ENCODE measurements at regions not wholly inside any gene's neighbourhood (a gene's known extent, or its start where the extent isn't known, plus 50 kb on each side); places are given as distances from the start of the nearest gene placed in this dataset.

DNA sequence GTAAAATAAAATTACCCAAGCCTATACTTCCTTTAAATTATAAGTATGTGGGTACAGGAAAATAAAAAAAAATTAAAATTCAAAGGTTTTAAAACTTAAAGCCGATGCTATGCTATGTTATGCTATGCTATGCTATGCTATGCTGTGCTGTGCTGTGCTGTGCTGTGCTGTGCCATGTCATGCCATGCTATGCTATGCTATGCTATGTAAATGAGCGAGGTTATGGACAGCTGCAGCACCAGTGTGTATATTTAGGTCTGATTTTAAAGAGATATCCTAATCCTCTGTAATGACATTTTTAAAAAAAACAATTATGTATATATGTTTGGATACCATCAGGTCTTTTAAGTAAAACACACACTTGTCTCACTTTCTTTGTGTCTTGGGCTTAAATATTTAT lies 1822.0 kb upstream of the SEL1L start:
- H3K9ac ChIP-seq (ENCODE audit: insufficient read depth in 1 of 2, low read length in 2 of 2), result no peak overlapping the region
- no peak overlapping the region for H3K27ac ChIP-seq (ENCODE audit: low read depth in 1 of 2, low read length in 1 of 2)
- no peaks in the 10 kb centered on the region for H3K27me3 ChIP-seq (ENCODE audit: control insufficient read depth in 3 of 3, insufficient read depth in 3 of 3, low read length in 2 of 3)
- WGBS, 2 donors, result 88 to 96% methylated on average over 2 of the region's 2 CpGs
- peaks cover 0 to 3% (median 0%) of the 10 kb centered on the region in 4 donors for H3K9me3 ChIP-seq (ENCODE audit: control insufficient read depth in 4 of 4, insufficient read depth in 3 of 4, low read length in 3 of 4)
- no peaks in the 10 kb centered on the region for H3K36me3 ChIP-seq (ENCODE audit: control insufficient read depth in 4 of 4, insufficient read depth in 4 of 4, low read length in 4 of 4)
- no peak for ATAC-seq (ENCODE audit: insufficient read depth, low FRiP score)
- H3K4me3 ChIP-seq, result no peak overlapping the region
- TF ChIP-seq, protein P1, sequence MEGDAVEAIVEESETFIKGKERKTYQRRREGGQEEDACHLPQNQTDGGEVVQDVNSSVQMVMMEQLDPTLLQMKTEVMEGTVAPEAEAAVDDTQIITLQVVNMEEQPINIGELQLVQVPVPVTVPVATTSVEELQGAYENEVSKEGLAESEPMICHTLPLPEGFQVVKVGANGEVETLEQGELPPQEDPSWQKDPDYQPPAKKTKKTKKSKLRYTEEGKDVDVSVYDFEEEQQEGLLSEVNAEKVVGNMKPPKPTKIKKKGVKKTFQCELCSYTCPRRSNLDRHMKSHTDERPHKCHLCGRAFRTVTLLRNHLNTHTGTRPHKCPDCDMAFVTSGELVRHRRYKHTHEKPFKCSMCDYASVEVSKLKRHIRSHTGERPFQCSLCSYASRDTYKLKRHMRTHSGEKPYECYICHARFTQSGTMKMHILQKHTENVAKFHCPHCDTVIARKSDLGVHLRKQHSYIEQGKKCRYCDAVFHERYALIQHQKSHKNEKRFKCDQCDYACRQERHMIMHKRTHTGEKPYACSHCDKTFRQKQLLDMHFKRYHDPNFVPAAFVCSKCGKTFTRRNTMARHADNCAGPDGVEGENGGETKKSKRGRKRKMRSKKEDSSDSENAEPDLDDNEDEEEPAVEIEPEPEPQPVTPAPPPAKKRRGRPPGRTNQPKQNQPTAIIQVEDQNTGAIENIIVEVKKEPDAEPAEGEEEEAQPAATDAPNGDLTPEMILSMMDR (IDR thresholded peaks at IDR 0.05; ENCODE audit: control extremely low read depth, extremely low read depth), result no peak
- no peaks in the 10 kb centered on the region for H3K4me1 ChIP-seq (ENCODE audit: control insufficient read depth in 5 of 5, insufficient read depth in 5 of 5, low read length in 5 of 5)
- DNase-seq, result no peak

DNA sequence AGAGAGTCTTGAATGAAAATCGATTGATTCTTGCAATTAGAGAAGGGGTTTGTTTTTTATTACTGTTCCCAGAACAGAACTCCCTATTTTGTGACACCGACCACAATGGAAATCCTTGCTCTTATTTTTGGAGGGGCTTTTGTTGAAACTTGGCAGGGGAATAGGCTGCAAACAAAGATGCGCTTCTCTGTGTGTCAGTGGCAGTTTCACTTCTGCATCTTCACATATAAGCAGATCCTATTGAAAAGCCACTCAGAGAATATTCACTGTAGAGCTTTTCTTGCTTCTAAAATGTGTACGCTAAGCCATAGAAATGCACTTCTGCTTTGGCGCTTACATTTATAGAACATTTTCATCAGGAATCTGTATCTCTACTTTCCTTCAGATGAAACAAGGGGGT lies 1822.4 kb upstream of the SEL1L start:
- no peak for ATAC-seq (ENCODE audit: insufficient read depth, low FRiP score)
- TF ChIP-seq, protein P1 (IDR thresholded peaks at IDR 0.05; ENCODE audit: control extremely low read depth, extremely low read depth), result no peak

DNA sequence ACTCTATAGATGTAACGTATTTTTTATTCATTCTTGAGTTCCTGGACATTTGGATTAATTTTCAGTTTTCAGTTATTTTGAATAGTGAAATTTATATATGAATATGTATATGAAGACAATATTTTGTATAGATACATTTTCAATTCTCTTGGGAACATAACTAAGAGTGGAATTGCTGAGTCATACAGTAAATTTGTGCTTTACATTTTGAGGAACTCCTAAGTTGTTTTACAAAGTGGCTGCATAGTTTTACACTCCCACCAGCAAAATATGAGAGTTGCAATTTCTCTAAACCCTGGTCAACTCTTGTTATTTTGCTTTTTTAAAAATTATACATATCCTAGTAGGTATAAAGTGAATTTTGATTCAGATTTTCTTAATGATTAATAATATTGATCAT lies 1838.6 kb upstream of the SEL1L start:
- ATAC-seq (ENCODE audit: insufficient read depth, low FRiP score) (no peak), DNase-seq (no peak)
- H3K9ac ChIP-seq (ENCODE audit: insufficient read depth in 1 of 2, low read length in 2 of 2), result no peak overlapping the region
- H3K27ac ChIP-seq (ENCODE audit: low read depth in 1 of 2, low read length in 1 of 2), result no peak overlapping the region
- no peak overlapping the region for H3K4me3 ChIP-seq
- no peaks in the 10 kb centered on the region for H3K9me3 ChIP-seq (ENCODE audit: control insufficient read depth in 4 of 4, insufficient read depth in 3 of 4, low read length in 3 of 4)
- no peaks in the 10 kb centered on the region for H3K27me3 ChIP-seq (ENCODE audit: control insufficient read depth in 3 of 3, insufficient read depth in 3 of 3, low read length in 2 of 3)
- TF ChIP-seq, protein P1 (IDR thresholded peaks at IDR 0.05; ENCODE audit: control extremely low read depth, extremely low read depth), result no peak
- no peaks in the 10 kb centered on the region for H3K36me3 ChIP-seq (ENCODE audit: control insufficient read depth in 4 of 4, insufficient read depth in 4 of 4, low read length in 4 of 4)
- 82 to 88% methylated on average over 1 of the region's 1 CpG for WGBS, 2 donors
- H3K4me1 ChIP-seq (ENCODE audit: control insufficient read depth in 5 of 5, insufficient read depth in 5 of 5, low read length in 5 of 5), result no peaks in the 10 kb centered on the region

More for the DNA sequence above, 1822.4 kb upstream of the SEL1L start:
- Histone ChIP-seq H3K4me3 (no peak overlapping the region), H3K36me3 (ENCODE audit: control insufficient read depth in 4 of 4, insufficient read depth in 4 of 4, low read length in 4 of 4) (no peaks in the 10 kb centered on the region), H3K4me1 (ENCODE audit: control insufficient read depth in 5 of 5, insufficient read depth in 5 of 5, low read length in 5 of 5) (no peaks in the 10 kb centered on the region), H3K9ac (ENCODE audit: insufficient read depth in 1 of 2, low read length in 2 of 2) (no peak overlapping the region), H3K27ac (ENCODE audit: low read depth in 1 of 2, low read length in 1 of 2) (no peak overlapping the region), H3K9me3 (ENCODE audit: control insufficient read depth in 4 of 4, insufficient read depth in 3 of 4, low read length in 3 of 4) (peaks cover 0 to 3% (median 0%) of the 10 kb centered on the region in 4 donors), H3K27me3 (ENCODE audit: control insufficient read depth in 3 of 3, insufficient read depth in 3 of 3, low read length in 2 of 3) (no peaks in the 10 kb centered on the region)
- no peak for DNase-seq
- WGBS, 2 donors, result 88 to 89% methylated on average over 5 of the region's 5 CpGs

DNA sequence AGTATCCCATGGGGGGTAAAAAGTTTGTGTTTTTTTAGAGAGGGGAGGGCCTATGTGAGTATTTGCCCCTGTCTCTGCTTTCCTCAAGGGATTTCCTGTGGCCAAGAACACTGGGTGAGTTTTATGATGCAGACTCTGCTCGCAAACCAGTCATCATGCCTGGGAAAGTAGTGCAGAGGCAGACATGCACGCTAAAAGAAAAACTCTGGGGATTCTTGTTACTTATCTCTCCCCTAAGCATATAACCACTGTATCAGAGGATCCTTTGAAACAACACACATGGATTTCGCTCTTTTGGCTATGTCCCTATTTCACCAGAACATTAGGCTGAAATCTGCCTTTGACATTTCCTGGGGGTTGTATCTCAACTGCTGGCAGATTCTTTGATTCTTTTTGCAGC lies 1845.8 kb upstream of the SEL1L start:
- no peaks in the 10 kb centered on the region for H3K9me3 ChIP-seq (ENCODE audit: control insufficient read depth in 4 of 4, insufficient read depth in 3 of 4, low read length in 3 of 4)
- no peaks in the 10 kb centered on the region for H3K27me3 ChIP-seq (ENCODE audit: control insufficient read depth in 3 of 3, insufficient read depth in 3 of 3, low read length in 2 of 3)
- peaks cover 0 to 12% (median 0%) of the 10 kb centered on the region in 5 donors for H3K4me1 ChIP-seq (ENCODE audit: control insufficient read depth in 5 of 5, insufficient read depth in 5 of 5, low read length in 5 of 5)
- DNase-seq, result peak in 2 of 3 donors; percentile 33 to 59
- H3K9ac ChIP-seq (ENCODE audit: insufficient read depth in 1 of 2, low read length in 2 of 2), result no peak overlapping the region
- H3K36me3 ChIP-seq (ENCODE audit: control insufficient read depth in 4 of 4, insufficient read depth in 4 of 4, low read length in 4 of 4), result no peaks in the 10 kb centered on the region
- ATAC-seq (ENCODE audit: insufficient read depth, low FRiP score), result no peak
- no peak overlapping the region for H3K27ac ChIP-seq (ENCODE audit: low read depth in 1 of 2, low read length in 1 of 2)
- no peak overlapping the region for H3K4me3 ChIP-seq
- TF ChIP-seq, protein P1 (IDR thresholded peaks at IDR 0.05; ENCODE audit: control extremely low read depth, extremely low read depth), result no peak
- WGBS, 2 donors, result 74 to 86% methylated on average over 3 of the region's 3 CpGs
